Ascending aorta (tissue), 2 donors: ENCODE measurements at regions not wholly inside any gene's neighbourhood (a gene's known extent, or its start where the extent isn't known, plus 50 kb on each side); places are given as distances from the start of the nearest gene placed in this dataset.

Experiments
- DNase-seq, 2 donors: peaks; one replicate each; pipeline ENCODE4 v3.0.0-alpha.2; 2019; ENCODE audit warnings: low spot score in 2 of 2
- H3K27ac ChIP-seq, 2 donors: fragments of 200-600 bp; sonication (generic); one replicate each; pipeline ENCODE4 v1.5.1; 2016 to 2017; ENCODE audit warnings: mild to moderate bottlenecking in 1 of 2
- H3K27me3 ChIP-seq: fragments of 200-600 bp; sonication (generic); one replicate; pipeline ENCODE4 v1.5.1; 2017
- H3K36me3 ChIP-seq, 2 donors: fragments of 200-600 bp; sonication (generic); one replicate each; pipeline ENCODE4 v1.5.1; 2016
- H3K4me1 ChIP-seq, 2 donors: fragments of 200-600 bp; sonication (generic); one replicate each; pipeline ENCODE4 v1.5.1; 2016 to 2017; ENCODE audit warnings: mild to moderate bottlenecking in 1 of 2
- H3K4me3 ChIP-seq, 2 donors: fragments of 200-600 bp; sonication (generic); one replicate each; pipeline ENCODE4 v1.5.1; 2016 to 2017; ENCODE audit warnings: mild to moderate bottlenecking in 1 of 2
- H3K9me3 ChIP-seq, 2 donors: fragments of 200-600 bp; sonication (generic); one replicate each; pipeline ENCODE4 v1.5.1; 2016
- intact Hi-C: fragments of 100-400 bp; cut with DNase I; formaldehyde crosslinking; loops from one replicate; pipeline ENCODE4 v1.15.1; 2023
- TF ChIP-seq, protein P1 (sequence below), 3 experiments: fragments of 200-600 bp in 2 of 3; fragments of 450-650 bp in 1 of 3; sonication (generic) in 2 of 3; IDR thresholded peaks; one replicate each; pipeline ENCODE4 v1.5.1; 2016 to 2019; ENCODE audit warnings: antibody characterized with exemption in 3 of 3, mild to moderate bottlenecking in 1 of 3, moderate library complexity in 1 of 3

DNA sequence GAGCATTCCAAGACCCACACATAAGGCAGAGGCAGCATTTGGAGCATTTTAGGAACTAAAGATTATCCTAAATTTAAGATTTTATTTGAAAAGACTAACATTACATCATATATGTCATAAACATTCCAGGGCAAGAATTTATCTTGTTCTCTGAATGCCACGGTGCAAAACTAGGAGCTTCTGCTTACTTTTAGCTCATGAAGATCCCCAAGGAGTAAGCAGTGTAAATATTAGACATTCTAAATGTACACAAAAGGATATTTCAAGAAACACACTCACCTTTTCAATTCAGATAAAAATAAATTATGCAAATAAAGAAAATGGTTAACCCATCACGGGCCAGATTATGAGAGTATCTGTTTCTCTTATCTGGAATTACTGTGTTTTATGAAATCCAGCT lies 101.7 kb upstream of the ETAA1 start:
- peaks cover 0 to 2% of the 10 kb centered on the region in 2 donors for H3K4me1 ChIP-seq
- H3K9me3 ChIP-seq = no peaks in the 10 kb centered on the region
- H3K27ac ChIP-seq = no peak overlapping the region
- intact Hi-C loops = no loop called here
- no peaks in the 10 kb centered on the region for H3K27me3 ChIP-seq
- TF ChIP-seq, protein P1, sequence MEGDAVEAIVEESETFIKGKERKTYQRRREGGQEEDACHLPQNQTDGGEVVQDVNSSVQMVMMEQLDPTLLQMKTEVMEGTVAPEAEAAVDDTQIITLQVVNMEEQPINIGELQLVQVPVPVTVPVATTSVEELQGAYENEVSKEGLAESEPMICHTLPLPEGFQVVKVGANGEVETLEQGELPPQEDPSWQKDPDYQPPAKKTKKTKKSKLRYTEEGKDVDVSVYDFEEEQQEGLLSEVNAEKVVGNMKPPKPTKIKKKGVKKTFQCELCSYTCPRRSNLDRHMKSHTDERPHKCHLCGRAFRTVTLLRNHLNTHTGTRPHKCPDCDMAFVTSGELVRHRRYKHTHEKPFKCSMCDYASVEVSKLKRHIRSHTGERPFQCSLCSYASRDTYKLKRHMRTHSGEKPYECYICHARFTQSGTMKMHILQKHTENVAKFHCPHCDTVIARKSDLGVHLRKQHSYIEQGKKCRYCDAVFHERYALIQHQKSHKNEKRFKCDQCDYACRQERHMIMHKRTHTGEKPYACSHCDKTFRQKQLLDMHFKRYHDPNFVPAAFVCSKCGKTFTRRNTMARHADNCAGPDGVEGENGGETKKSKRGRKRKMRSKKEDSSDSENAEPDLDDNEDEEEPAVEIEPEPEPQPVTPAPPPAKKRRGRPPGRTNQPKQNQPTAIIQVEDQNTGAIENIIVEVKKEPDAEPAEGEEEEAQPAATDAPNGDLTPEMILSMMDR (IDR thresholded peaks at IDR 0.05) = no peak
- H3K4me3 ChIP-seq = no peak overlapping the region
- H3K36me3 ChIP-seq = no peaks in the 10 kb centered on the region
- DNase-seq = no peak

GRCh38 chr2:67295851-67296250 lies 101.3 kb upstream of the ETAA1 start:
- Histone ChIP-seq H3K27ac (no peak overlapping the region), H3K27me3 (no peaks in the 10 kb centered on the region), H3K4me3 (no peak overlapping the region), H3K36me3 (no peaks in the 10 kb centered on the region), H3K4me1 (peaks cover 0 to 2% of the 10 kb centered on the region in 2 donors), H3K9me3 (no peaks in the 10 kb centered on the region)
- intact Hi-C loops = no loop called here
- TF ChIP-seq, protein P1 (IDR thresholded peaks at IDR 0.05) = no peak
- no peak for DNase-seq

- TF ChIP-seq, protein P1 (IDR thresholded peaks at IDR 0.05) = no peak
- no peaks in the 10 kb centered on the region for H3K9me3 ChIP-seq
- H3K27me3 ChIP-seq = no peaks in the 10 kb centered on the region
- H3K27ac ChIP-seq = no peak overlapping the region
- no peaks in the 10 kb centered on the region for H3K36me3 ChIP-seq
- no peak overlapping the region for H3K4me3 ChIP-seq
- no peaks in the 10 kb centered on the region for H3K4me1 ChIP-seq
- intact Hi-C loops = no loop called here
- DNase-seq = no peak
Measured at GRCh38 chr2:67304300-67304890, 92.7 kb upstream of the ETAA1 start.

GRCh38 chr2:67309281-67309680 lies 87.9 kb upstream of the ETAA1 start:
- DNase-seq = no peak
- Histone ChIP-seq H3K4me1 (peaks cover 0 to 5% of the 10 kb centered on the region in 2 donors), H3K4me3 (no peak overlapping the region), H3K9me3 (no peaks in the 10 kb centered on the region), H3K36me3 (no peaks in the 10 kb centered on the region), H3K27me3 (no peaks in the 10 kb centered on the region), H3K27ac (no peak overlapping the region)
- intact Hi-C loops = no loop called here
- TF ChIP-seq, protein P1 (IDR thresholded peaks at IDR 0.05) = no peak

- TF ChIP-seq, protein P1 (IDR thresholded peaks at IDR 0.05) = no peak
- H3K4me1 ChIP-seq = peaks cover 0 to 5% of the 10 kb centered on the region in 2 donors
- H3K9me3 ChIP-seq = no peaks in the 10 kb centered on the region
- intact Hi-C loops = loop anchor here (10.0 kb wide), 1 partner anchor 467 kb away; no protein-coding TSS in a partner anchor
- DNase-seq = no peak
- H3K4me3 ChIP-seq = no peak overlapping the region
- H3K27me3 ChIP-seq = no peaks in the 10 kb centered on the region
- no peak overlapping the region for H3K27ac ChIP-seq
- no peaks in the 10 kb centered on the region for H3K36me3 ChIP-seq
Measured at GRCh38 chr2:67311536-67311935, 85.6 kb upstream of the ETAA1 start.

DNA sequence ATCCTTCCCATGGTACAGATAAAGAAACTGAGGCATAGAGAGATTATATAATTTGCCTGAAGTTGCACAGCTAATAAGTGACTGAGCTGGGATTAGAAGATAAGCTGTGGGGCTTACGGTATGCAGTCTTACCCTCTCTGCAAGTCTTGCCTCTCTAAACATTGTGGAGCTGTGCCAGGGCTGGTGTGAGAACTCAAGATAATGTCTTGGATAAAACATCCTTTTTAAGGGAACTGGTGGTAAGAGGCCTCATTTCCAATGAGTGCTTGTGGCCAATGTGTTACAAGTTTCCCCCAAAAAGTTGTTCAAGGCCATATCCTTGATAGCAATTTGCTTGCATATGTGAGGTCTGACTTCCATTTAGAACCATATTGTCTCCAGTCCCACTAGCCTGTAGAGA lies 84.3 kb upstream of the ETAA1 start:
- no peak for DNase-seq
- Histone ChIP-seq H3K27me3 (no peaks in the 10 kb centered on the region), H3K4me3 (no peak overlapping the region), H3K4me1 (peaks cover 0 to 5% of the 10 kb centered on the region in 2 donors), H3K27ac (no peak overlapping the region), H3K36me3 (no peaks in the 10 kb centered on the region), H3K9me3 (no peaks in the 10 kb centered on the region)
- TF ChIP-seq, protein P1 (IDR thresholded peaks at IDR 0.05) = no peak
- intact Hi-C loops = loop anchor here (10.0 kb wide), 1 partner anchor 468 kb away; no protein-coding TSS in a partner anchor
